ENCODE measurements at regions not wholly inside any gene's neighbourhood (a gene's known extent, or its start where the extent isn't known, plus 50 kb on each side); places are given as distances from the start of the nearest gene placed in this dataset.

DNA sequence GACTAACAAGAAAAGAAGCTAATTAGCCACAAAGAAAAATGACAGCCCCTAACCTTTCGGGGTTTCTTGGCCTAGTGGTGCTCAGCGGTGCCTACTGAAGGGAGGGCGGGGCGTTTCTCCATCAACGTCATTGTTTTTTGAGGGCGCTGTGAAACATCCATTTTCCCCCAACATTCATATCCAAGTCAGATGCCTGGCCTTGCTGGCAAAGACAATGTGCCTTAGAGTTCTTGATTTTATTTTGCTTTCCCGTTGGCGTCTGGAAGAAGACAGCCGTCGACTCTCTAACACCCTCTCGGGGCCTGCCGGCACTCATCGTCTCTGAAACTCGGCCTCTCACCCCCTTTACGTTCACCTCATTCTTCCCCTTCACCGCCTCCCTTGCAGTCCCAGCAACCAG is 154.5 kb downstream of the PHETA1 start:
- TF ChIP-seq CTCF (IDR thresholded peaks at IDR 0.05; ENCODE audit: insufficient read depth, low read depth, low read length) = no peak
- ChIA-PET POLR2A (no interaction called here), CTCF (no interaction called here)

DNA sequence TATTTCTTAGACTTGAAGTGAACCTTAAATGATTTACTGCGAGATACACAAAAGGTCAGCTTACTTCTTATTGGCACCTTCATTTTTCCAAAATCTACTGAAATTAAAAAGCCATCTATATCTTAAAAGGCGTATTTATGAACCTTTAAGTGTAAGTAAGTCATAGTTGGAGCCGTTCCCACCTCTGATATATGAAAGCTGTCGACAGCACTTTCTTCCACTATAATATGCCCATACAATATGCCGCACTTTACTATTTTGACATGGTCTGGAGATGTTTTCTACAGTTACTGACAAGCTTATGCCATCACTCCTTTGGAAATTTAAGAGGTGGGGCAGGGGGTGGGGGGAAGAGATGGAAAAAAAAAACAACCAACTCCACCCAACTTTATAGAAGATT is 155.3 kb downstream of the PHETA1 start:
- Histone ChIP-seq H3K36me3 (ENCODE audit: control insufficient read depth, insufficient read depth, low read length) (no peaks in the 10 kb centered on the region), H3K27me3 (ENCODE audit: control insufficient read depth, insufficient read depth, low read length) (no peaks in the 10 kb centered on the region), H3K4me3 (ENCODE audit: low read depth, low read length) (no peak overlapping the region)
- no peak for TF ChIP-seq CTCF (IDR thresholded peaks at IDR 0.05; ENCODE audit: insufficient read depth, low read depth, low read length)
- DNase-seq (ENCODE audit: low read depth) = no peak
- ChIA-PET CTCF (no interaction called here), POLR2A (no interaction called here)

More for the DNA sequence above, 154.5 kb downstream of the PHETA1 start:
- Histone ChIP-seq H3K27me3 (ENCODE audit: control insufficient read depth, insufficient read depth, low read length) (no peaks in the 10 kb centered on the region), H3K36me3 (ENCODE audit: control insufficient read depth, insufficient read depth, low read length) (no peaks in the 10 kb centered on the region), H3K4me3 (ENCODE audit: low read depth, low read length) (no peak overlapping the region)
- no peak for DNase-seq (ENCODE audit: low read depth)

GRCh38 chr12:111212814-111213456 is 156.0 kb downstream of the PHETA1 start:
- no peak for DNase-seq (ENCODE audit: low read depth)
- CTCF ChIA-PET = no interaction called here
- Histone ChIP-seq H3K36me3 (ENCODE audit: control insufficient read depth, insufficient read depth, low read length) (no peaks in the 10 kb centered on the region), H3K4me3 (ENCODE audit: low read depth, low read length) (no peak overlapping the region), H3K27me3 (ENCODE audit: control insufficient read depth, insufficient read depth, low read length) (no peaks in the 10 kb centered on the region)
- POLR2A ChIA-PET = no interaction called here
- TF ChIP-seq CTCF (IDR thresholded peaks at IDR 0.05; ENCODE audit: insufficient read depth, low read depth, low read length) = no peak

- H3K36me3 ChIP-seq (ENCODE audit: control insufficient read depth, insufficient read depth, low read length) = no peaks in the 10 kb centered on the region
- TF ChIP-seq CTCF (IDR thresholded peaks at IDR 0.05; ENCODE audit: insufficient read depth, low read depth, low read length) = no peak
- DNase-seq (ENCODE audit: low read depth) = no peak
- CTCF ChIA-PET = no interaction called here
- POLR2A ChIA-PET = no interaction called here
- no peaks in the 10 kb centered on the region for H3K27me3 ChIP-seq (ENCODE audit: control insufficient read depth, insufficient read depth, low read length)
- no peak overlapping the region for H3K4me3 ChIP-seq (ENCODE audit: low read depth, low read length)
Measured at GRCh38 chr12:111211910-111212757, 156.8 kb downstream of the PHETA1 start.

DNA sequence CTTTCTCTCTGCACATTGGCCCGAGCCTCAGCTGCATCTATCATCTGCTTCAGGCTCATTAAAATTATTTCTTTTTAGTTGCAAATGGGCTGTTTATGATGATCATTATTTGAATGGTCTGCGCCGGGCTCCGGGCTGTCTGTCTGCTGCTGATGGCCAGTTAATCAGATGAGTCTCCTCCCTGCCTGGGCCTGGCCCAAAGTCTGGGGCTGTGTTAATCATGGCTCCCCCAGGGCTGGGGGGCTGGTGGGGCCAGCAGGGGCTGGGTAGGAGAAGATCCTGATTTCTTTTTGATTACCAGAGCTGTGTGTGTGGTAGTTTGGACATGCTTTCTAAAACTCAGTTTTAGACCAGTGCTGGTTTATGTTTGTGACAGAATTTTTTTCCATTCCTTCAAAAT is 159.1 kb downstream of the PHETA1 start:
- POLR2A ChIA-PET = no interaction called here
- no peaks in the 10 kb centered on the region for H3K36me3 ChIP-seq (ENCODE audit: control insufficient read depth, insufficient read depth, low read length)
- no peak overlapping the region for H3K4me3 ChIP-seq (ENCODE audit: low read depth, low read length)
- no peaks in the 10 kb centered on the region for H3K27me3 ChIP-seq (ENCODE audit: control insufficient read depth, insufficient read depth, low read length)
- CTCF ChIA-PET = interaction anchor here (0.6 kb wide), 1 partner anchor 187 kb away, joined by 5 read pairs; no protein-coding TSS in a partner anchor
- TF ChIP-seq CTCF (IDR thresholded peaks at IDR 0.05; ENCODE audit: insufficient read depth, low read depth, low read length) = no peak
- DNase-seq (ENCODE audit: low read depth) = no peak
